Neural cell (in vitro differentiated cells): ENCODE measurements at regions not wholly inside any gene's neighbourhood (a gene's known extent, or its start where the extent isn't known, plus 50 kb on each side); places are given as distances from the start of the nearest gene placed in this dataset.

ENCODE experiments used
- H2AFZ ChIP-seq: fragments of 200-600, 300-800 bp; sonication (generic), shearing (Covaris generic); 2 replicates; pipeline ENCODE4 v1.6.0; 2014; ENCODE audit warnings: low read depth, mild to moderate bottlenecking, antibody characterized with exemption, low read length, moderate library complexity
- H3F3A ChIP-seq: fragments of 200-600 bp; shearing (Covaris generic); 2 replicates; pipeline ENCODE4 v1.6.1; 2016; ENCODE audit warnings: mild to moderate bottlenecking, moderate library complexity, mixed read lengths, antibody characterized with exemption, low read length; ENCODE audit not compliant: insufficient read depth, poor library complexity, severe bottlenecking
- H3K27ac ChIP-seq: fragments of 200-600, 300-800 bp; sonication (generic), shearing (Covaris generic); 2 replicates; pipeline ENCODE4 v1.5.1; 2014; ENCODE audit warnings: mild to moderate bottlenecking, low read length, moderate library complexity
- H3K27me3 ChIP-seq: fragments of 300-800, 200-600 bp; sonication (generic), shearing (Covaris generic); 2 replicates; pipeline ENCODE4 v1.6.0; 2014; ENCODE audit warnings: mild to moderate bottlenecking, low read depth, low read length, moderate library complexity; ENCODE audit not compliant: insufficient read depth
- H3K36me3 ChIP-seq: fragments of 300-800, 200-600 bp; sonication (generic), shearing (Covaris generic); 2 replicates; pipeline ENCODE4 v1.5.1; 2014; ENCODE audit warnings: mild to moderate bottlenecking, antibody characterized with exemption, low read length, moderate library complexity; ENCODE audit not compliant: insufficient read depth
- H3K4me2 ChIP-seq: fragments of 300-800, 200-600 bp; sonication (generic), shearing (Covaris generic); 2 replicates; pipeline ENCODE4 v1.6.0; 2014; ENCODE audit warnings: mild to moderate bottlenecking, low read length
- H3K4me3 ChIP-seq: fragments of 300-800, 200-600 bp; sonication (generic), shearing (Covaris generic); 2 replicates; pipeline ENCODE4 v1.5.1; 2014; ENCODE audit warnings: mild to moderate bottlenecking, low read length, moderate library complexity
- H3K79me2 ChIP-seq: fragments of 200-600 bp; shearing (Covaris generic); replicated peaks from 2 replicates; pipeline ENCODE4 v1.6.0; 2014; ENCODE audit warnings: mild to moderate bottlenecking, low read length, moderate library complexity; ENCODE audit not compliant: insufficient read depth
- H3K9ac ChIP-seq: fragments of 300-800, 200-600 bp; sonication (generic), shearing (Covaris generic); 2 replicates; pipeline ENCODE4 v1.6.1; 2016; ENCODE audit warnings: mild to moderate bottlenecking, low read length, mixed read lengths
- H3K9me2 ChIP-seq: fragments of 200-600 bp; shearing (Covaris generic); 2 replicates; pipeline ENCODE4 v1.6.1; 2016; ENCODE audit warnings: mild to moderate bottlenecking, low read length, mixed read lengths; ENCODE audit not compliant: insufficient read depth
- H3K9me3 ChIP-seq: fragments of 200-600, 300-800 bp; sonication (generic), shearing (Covaris generic); 2 replicates; pipeline ENCODE4 v1.6.1; 2016; ENCODE audit warnings: mild to moderate bottlenecking, mixed run types, low read length, moderate library complexity, mixed read lengths
- H4K20me1 ChIP-seq: fragments of 200-600 bp; shearing (Covaris generic); 2 replicates; pipeline ENCODE4 v1.6.1; 2016; ENCODE audit warnings: mild to moderate bottlenecking, mixed run types; ENCODE audit not compliant: insufficient read depth
- EP300 ChIP-seq: fragments of 450-650 bp; conservative IDR thresholded peaks from 2 replicates; pipeline ENCODE4 v1.6.1; 2014; ENCODE audit warnings: antibody characterized with exemption, mild to moderate bottlenecking, moderate library complexity; ENCODE audit not compliant: poor library complexity, severe bottlenecking
- EZH2 ChIP-seq: fragments of 200-600, 300-800 bp; shearing (Covaris generic), sonication (generic); IDR thresholded peaks from 2 replicates; pipeline ENCODE4 v1.6.1; 2014; ENCODE audit warnings: antibody characterized with exemption, low read length, borderline replicate concordance, mild to moderate bottlenecking; ENCODE audit not compliant: insufficient read depth, poor library complexity, severe bottlenecking
- MXI1 ChIP-seq: fragments of 450-650 bp; conservative IDR thresholded peaks from 2 replicates; pipeline ENCODE4 v1.6.1; 2014; ENCODE audit warnings: antibody characterized with exemption, mild to moderate bottlenecking; ENCODE audit not compliant: poor library complexity, severe bottlenecking
- POLR2AphosphoS5 ChIP-seq: IDR thresholded peaks from 2 replicates; pipeline ENCODE4 v1.6.1; 2012
- RAD21 ChIP-seq: fragments of 450-650 bp; conservative IDR thresholded peaks from 2 replicates; pipeline ENCODE4 v1.6.1; 2014; ENCODE audit warnings: antibody characterized with exemption, mild to moderate bottlenecking, moderate library complexity
- SMC3 ChIP-seq: fragments of 450-650 bp; conservative IDR thresholded peaks from 2 replicates; pipeline ENCODE4 v1.6.1; 2014; ENCODE audit warnings: antibody characterized with exemption, mild to moderate bottlenecking, moderate library complexity; ENCODE audit not compliant: poor library complexity
- TAF1 ChIP-seq: IDR thresholded peaks from 2 replicates; pipeline ENCODE4 v1.6.1; 2012; ENCODE audit warnings: low read depth
- TF ChIP-seq, protein P1 (sequence below): IDR thresholded peaks from 2 replicates; pipeline ENCODE4 v1.6.1; 2012; ENCODE audit warnings: borderline replicate concordance
- TF ChIP-seq, protein P2 (sequence below): fragments of 450-650 bp; IDR thresholded peaks from 2 replicates; pipeline ENCODE4 v1.5.1; 2014; ENCODE audit warnings: antibody characterized with exemption, mild to moderate bottlenecking, moderate library complexity; ENCODE audit not compliant: poor library complexity, severe bottlenecking

DNA sequence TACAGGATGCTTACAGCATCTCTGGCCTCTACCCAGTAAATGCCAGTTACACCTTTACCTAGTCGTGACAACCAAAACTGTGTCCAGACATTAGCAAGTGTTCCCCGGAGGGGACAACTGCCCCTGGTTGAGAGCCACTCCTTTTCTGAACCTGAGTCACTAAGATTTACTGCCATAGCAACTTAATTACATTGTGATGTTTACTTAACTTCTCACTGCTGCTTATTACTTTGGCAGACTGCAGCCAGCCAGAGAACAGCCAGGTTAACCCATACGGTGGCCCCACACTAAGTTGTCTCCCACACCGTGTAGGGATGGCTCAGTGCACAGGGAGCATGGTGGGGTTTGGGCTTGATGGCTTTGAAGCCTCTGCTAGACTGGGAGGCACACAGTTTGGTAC, 204.7 kb upstream of the SULF2 start:
- Histone ChIP-seq H3K9me2 (no peaks in the 10 kb centered on the region), H3K27ac (no peak overlapping the region), H3K9ac (no peak overlapping the region), H2AFZ (no peak overlapping the region), H3K27me3 (no peaks in the 10 kb centered on the region), H4K20me1 (no peaks in the 10 kb centered on the region), H3K9me3 (no peaks in the 10 kb centered on the region), H3K4me3 (no peak overlapping the region), H3K4me2 (no peak overlapping the region), H3K36me3 (no peaks in the 10 kb centered on the region), H3K79me2 (no peaks in the 10 kb centered on the region), H3F3A (no peaks in the 10 kb centered on the region)
- TF ChIP-seq POLR2AphosphoS5 = no peak
- no peak for TF ChIP-seq RAD21
- no peak for TF ChIP-seq MXI1
- TF ChIP-seq, protein P1, sequence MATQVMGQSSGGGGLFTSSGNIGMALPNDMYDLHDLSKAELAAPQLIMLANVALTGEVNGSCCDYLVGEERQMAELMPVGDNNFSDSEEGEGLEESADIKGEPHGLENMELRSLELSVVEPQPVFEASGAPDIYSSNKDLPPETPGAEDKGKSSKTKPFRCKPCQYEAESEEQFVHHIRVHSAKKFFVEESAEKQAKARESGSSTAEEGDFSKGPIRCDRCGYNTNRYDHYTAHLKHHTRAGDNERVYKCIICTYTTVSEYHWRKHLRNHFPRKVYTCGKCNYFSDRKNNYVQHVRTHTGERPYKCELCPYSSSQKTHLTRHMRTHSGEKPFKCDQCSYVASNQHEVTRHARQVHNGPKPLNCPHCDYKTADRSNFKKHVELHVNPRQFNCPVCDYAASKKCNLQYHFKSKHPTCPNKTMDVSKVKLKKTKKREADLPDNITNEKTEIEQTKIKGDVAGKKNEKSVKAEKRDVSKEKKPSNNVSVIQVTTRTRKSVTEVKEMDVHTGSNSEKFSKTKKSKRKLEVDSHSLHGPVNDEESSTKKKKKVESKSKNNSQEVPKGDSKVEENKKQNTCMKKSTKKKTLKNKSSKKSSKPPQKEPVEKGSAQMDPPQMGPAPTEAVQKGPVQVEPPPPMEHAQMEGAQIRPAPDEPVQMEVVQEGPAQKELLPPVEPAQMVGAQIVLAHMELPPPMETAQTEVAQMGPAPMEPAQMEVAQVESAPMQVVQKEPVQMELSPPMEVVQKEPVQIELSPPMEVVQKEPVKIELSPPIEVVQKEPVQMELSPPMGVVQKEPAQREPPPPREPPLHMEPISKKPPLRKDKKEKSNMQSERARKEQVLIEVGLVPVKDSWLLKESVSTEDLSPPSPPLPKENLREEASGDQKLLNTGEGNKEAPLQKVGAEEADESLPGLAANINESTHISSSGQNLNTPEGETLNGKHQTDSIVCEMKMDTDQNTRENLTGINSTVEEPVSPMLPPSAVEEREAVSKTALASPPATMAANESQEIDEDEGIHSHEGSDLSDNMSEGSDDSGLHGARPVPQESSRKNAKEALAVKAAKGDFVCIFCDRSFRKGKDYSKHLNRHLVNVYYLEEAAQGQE = no peak
- no peak for TF ChIP-seq TAF1
- no peak for TF ChIP-seq SMC3
- no peak for TF ChIP-seq EP300
- no peak for TF ChIP-seq EZH2

DNA sequence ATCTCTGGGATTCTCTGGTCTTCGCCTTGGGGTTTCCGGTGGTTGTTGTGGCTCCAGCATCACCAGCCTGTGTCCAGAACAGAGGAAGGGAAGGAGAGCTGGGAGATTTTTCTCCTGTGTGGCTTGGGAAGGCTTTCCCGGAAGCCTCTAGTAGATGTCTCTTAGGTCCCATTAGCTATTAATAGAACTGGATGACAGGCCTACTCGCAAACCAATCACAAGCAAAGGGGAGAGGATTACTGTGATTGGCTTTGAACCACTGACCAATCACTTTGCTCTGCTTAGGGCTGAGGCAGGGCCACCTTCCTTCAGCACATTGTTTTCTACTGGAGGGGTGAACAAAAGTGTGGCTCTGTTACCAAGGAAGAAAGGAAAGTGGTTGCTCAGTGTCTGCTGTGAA, 203.4 kb upstream of the SULF2 start:
- Histone ChIP-seq H3K9ac (no peak overlapping the region), H3K36me3 (no peaks in the 10 kb centered on the region), H3F3A (no peaks in the 10 kb centered on the region), H3K4me2 (no peak overlapping the region), H2AFZ (no peak overlapping the region), H3K27me3 (no peaks in the 10 kb centered on the region), H3K27ac (no peak overlapping the region), H3K9me3 (no peaks in the 10 kb centered on the region), H3K4me3 (no peak overlapping the region), H3K9me2 (no peaks in the 10 kb centered on the region), H4K20me1 (no peaks in the 10 kb centered on the region), H3K79me2 (no peaks in the 10 kb centered on the region)
- TF ChIP-seq SMC3 (no peak), POLR2AphosphoS5 (no peak), EZH2 (no peak), EP300 (no peak)

DNA sequence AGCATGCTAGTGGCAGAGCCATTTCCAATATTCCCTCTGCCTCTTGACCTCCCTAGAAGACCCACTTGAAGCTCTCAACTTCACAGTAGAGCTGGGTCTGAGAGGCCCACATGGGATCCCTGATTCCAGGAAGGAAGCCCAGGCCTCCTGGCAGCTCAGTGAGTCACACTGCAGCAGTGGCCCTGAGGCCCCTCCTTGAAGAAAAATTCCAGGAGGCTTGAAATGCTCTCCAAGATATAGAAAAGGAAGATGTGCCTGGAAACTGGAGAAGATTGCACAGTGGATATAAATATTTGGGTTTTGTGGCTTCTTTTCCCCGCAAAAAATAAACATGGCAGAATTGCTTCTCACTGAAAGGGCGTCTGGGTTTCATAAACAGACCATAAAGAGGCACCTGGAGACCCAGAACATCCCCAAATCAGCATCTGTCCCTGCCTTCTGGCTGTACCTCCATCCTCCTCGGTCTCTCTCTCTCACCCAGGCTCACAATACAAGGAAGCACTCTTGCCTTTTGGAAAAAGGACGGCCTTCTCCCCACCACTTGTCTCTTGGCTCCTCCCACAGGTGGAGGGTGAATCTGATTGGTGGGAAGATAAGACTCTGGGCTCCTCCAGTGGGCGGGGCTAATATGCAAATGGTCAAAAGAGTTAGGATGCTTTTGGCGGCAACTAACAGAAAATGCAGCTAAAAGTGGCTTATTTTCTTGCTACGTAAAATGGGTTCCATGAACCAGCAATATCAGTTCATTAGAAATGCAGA, 200.0 kb upstream of the SULF2 start:
- no peaks in the 10 kb centered on the region for H3K9me2 ChIP-seq
- H3K36me3 ChIP-seq = no peaks in the 10 kb centered on the region
- H3K9ac ChIP-seq = no peak overlapping the region
- no peak overlapping the region for H2AFZ ChIP-seq
- H3K9me3 ChIP-seq = peaks cover 4% of the 10 kb centered on the region
- H3K4me3 ChIP-seq = no peak overlapping the region
- H3K27ac ChIP-seq = no peak overlapping the region
- H3K27me3 ChIP-seq = no peaks in the 10 kb centered on the region
- no peaks in the 10 kb centered on the region for H4K20me1 ChIP-seq
- no peaks in the 10 kb centered on the region for H3K79me2 ChIP-seq
- TF ChIP-seq MXI1 = no peak
- no peak for TF ChIP-seq EZH2
- TF ChIP-seq POLR2AphosphoS5 = no peak
- no peak for TF ChIP-seq EP300
- TF ChIP-seq SMC3 = no peak
- TF ChIP-seq TAF1 = no peak
- TF ChIP-seq, protein P2, sequence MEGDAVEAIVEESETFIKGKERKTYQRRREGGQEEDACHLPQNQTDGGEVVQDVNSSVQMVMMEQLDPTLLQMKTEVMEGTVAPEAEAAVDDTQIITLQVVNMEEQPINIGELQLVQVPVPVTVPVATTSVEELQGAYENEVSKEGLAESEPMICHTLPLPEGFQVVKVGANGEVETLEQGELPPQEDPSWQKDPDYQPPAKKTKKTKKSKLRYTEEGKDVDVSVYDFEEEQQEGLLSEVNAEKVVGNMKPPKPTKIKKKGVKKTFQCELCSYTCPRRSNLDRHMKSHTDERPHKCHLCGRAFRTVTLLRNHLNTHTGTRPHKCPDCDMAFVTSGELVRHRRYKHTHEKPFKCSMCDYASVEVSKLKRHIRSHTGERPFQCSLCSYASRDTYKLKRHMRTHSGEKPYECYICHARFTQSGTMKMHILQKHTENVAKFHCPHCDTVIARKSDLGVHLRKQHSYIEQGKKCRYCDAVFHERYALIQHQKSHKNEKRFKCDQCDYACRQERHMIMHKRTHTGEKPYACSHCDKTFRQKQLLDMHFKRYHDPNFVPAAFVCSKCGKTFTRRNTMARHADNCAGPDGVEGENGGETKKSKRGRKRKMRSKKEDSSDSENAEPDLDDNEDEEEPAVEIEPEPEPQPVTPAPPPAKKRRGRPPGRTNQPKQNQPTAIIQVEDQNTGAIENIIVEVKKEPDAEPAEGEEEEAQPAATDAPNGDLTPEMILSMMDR = no peak
- no peak for TF ChIP-seq RAD21
- TF ChIP-seq, protein P1 = no peak
- no peaks in the 10 kb centered on the region for H3F3A ChIP-seq
- no peak overlapping the region for H3K4me2 ChIP-seq
